Mucosa of stomach (tissue), 1 donor: ENCODE measurements at regions not wholly inside any gene's neighbourhood (a gene's known extent, or its start where the extent isn't known, plus 50 kb on each side); places are given as distances from the start of the nearest gene placed in this dataset.

Experiments used
- H3K27me3 ChIP-seq: one replicate; pipeline ENCODE4 v1.7.0; 2013; ENCODE audit warnings: mild to moderate bottlenecking, low read length; ENCODE audit not compliant: control insufficient read depth, insufficient read depth
- H3K36me3 ChIP-seq: one replicate; pipeline ENCODE4 v1.7.0; 2013; ENCODE audit warnings: low read length; ENCODE audit not compliant: control insufficient read depth, insufficient read depth
- H3K4me1 ChIP-seq: one replicate; pipeline ENCODE4 v1.7.0; 2013; ENCODE audit warnings: mild to moderate bottlenecking, low read length; ENCODE audit not compliant: control insufficient read depth, insufficient read depth
- H3K4me3 ChIP-seq: one replicate; pipeline ENCODE4 v1.7.0; 2013; ENCODE audit warnings: low read length
- H3K9ac ChIP-seq: one replicate; pipeline ENCODE4 v1.7.0; 2013; ENCODE audit warnings: mild to moderate bottlenecking, low read length, moderate library complexity
- H3K9me3 ChIP-seq: one replicate; pipeline ENCODE4 v1.7.0; 2013; ENCODE audit warnings: mild to moderate bottlenecking, low read length, moderate library complexity; ENCODE audit not compliant: control insufficient read depth
- donor health status: Pancreatic carcinoma.

DNA sequence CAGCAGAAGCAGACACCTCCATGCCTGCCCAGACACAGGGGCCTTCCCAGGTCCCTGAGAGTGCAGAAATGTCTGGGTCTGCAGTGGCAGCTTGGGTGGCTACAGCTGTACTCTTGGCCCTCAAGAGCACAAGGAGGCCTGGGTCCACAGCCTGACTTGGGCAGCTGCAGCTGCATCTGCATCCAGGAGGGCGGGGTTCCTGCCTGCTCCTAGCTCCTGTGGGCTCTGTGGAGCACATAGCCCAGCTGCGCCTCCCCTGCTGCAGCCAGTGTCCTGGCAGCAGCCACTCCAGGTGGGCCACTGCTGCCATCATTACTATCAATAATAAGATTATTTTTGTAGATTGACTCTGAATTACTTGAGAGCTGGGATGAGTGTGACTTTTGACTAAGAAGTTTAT is 162.0 kb upstream of the PTCH1 start:
- no peaks in the 10 kb centered on the region for H3K4me1 ChIP-seq
- no peak overlapping the region for H3K4me3 ChIP-seq
- no peaks in the 10 kb centered on the region for H3K27me3 ChIP-seq
- H3K9ac ChIP-seq: no peak overlapping the region
- H3K9me3 ChIP-seq: no peaks in the 10 kb centered on the region
- no peaks in the 10 kb centered on the region for H3K36me3 ChIP-seq

DNA sequence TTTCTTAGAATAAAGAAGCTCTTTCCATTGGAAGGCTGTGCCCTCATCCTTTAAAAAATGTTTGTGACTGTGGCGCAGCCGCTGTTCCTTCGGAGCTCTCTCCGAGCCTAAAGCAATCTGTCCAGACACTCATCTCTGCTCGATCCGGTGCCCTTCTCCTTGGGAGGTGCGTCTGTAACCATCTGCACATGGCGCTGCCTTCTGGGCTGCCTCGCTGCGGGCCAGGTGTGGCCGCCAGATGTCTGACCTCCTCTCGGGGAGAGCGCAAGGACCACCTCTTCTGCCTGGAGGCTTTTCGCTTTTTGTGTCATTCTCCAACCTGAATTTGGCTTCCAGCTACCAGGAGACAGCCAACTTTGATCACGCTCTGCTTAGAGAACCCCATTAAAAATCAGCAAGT is 153.4 kb upstream of the PTCH1 start:
- no peaks in the 10 kb centered on the region for H3K27me3 ChIP-seq
- no peak overlapping the region for H3K9ac ChIP-seq
- H3K4me1 ChIP-seq: no peaks in the 10 kb centered on the region
- H3K36me3 ChIP-seq: no peaks in the 10 kb centered on the region
- no peak overlapping the region for H3K4me3 ChIP-seq
- H3K9me3 ChIP-seq: no peaks in the 10 kb centered on the region

DNA sequence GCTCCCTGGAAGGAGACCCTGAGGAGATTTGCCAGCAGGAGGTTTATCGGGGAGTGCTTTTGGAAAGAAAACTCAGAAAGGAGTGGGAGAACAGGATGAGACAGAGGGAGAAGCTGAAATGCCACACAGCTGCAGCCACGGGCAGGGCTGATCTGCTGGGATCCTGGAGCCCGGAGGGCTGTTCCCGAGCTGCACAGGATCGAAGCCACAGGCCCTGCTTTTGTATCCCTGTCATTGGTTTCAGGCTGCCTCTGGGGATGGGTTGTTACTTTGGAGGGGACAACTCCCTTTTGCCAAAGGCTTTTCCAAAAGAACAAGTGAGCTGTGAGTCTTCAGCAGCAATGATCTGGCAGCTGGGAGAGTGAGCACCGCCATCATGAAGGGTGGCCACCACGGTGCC is 152.5 kb upstream of the PTCH1 start:
- Histone ChIP-seq H3K4me1 (no peaks in the 10 kb centered on the region), H3K4me3 (no peak overlapping the region), H3K9me3 (no peaks in the 10 kb centered on the region), H3K36me3 (no peaks in the 10 kb centered on the region), H3K9ac (no peak overlapping the region), H3K27me3 (no peaks in the 10 kb centered on the region)

DNA sequence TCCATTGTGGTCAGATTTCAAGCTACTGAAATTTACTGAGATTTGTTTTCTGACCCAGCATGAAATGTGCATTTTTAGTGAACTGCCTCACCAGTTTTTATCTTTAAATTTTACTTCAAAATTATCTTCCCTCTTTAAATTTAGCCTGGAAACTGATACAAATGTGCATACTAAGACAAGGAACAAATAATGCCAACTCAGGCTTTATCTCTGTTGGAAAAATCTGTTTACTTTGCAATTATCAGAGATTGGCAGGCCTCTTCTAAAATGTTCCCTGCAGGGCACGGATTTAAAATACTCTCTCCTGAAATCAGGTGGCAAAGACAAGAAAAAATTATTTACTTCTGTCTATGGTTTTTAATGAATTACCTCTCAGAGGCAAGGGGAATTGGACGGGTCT is 151.0 kb upstream of the PTCH1 start:
- Histone ChIP-seq H3K27me3 (no peaks in the 10 kb centered on the region), H3K4me3 (no peak overlapping the region), H3K9me3 (no peaks in the 10 kb centered on the region), H3K4me1 (no peaks in the 10 kb centered on the region), H3K9ac (no peak overlapping the region), H3K36me3 (no peaks in the 10 kb centered on the region)

DNA sequence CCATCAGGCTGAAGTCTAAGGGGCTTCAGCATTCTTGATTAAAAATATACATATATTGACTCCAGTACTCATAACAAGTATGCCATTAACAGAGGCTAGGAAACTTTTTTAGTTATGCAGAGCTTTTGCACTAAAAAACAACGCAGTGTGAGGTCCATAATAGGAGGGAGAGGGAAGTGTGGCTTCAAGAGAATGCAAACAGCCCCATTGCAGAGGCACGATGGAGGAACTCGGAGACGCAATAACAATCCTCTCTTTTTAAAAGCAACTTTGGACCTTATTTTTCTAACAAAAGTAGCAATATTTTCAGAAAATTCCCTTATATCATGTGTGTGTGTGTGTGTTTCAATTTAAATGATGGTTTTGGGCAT is 150.0 kb upstream of the PTCH1 start:
- Histone ChIP-seq H3K4me1 (no peaks in the 10 kb centered on the region), H3K4me3 (no peak overlapping the region), H3K36me3 (no peaks in the 10 kb centered on the region), H3K27me3 (no peaks in the 10 kb centered on the region), H3K9me3 (no peaks in the 10 kb centered on the region), H3K9ac (no peak overlapping the region)

DNA sequence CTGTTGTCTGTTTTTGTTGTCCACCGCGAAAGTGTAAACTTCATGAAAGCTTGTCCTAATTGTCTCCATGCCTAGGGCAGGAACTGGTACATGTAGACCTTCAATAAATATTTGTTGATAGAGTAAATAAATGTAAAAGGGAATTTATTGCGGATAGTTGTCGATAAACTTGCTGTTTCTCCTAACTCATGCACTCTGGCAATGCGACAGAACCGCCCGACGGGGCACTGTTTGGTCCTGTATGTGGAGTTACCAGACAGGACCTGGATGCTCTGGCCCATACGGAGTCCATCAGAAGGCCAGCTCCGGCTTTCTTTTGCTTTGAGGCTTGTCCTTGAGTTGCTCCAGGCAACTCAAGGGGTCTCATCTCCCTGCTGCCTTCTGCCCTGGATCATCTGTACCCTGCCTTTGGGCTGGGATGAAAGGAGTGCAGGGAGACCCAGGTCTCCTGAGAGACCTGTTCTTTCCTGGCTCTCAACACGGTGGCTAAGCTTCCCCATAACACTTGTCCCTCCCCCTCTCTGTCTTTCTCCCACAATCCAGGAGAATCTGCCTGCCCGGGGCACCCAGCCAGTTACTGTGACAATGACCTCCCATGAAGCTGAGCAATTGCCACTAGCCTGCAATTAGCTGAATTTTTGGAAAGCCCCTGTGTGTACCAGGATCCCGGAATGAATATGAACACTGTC is 149.5 kb upstream of the PTCH1 start:
- no peak overlapping the region for H3K4me3 ChIP-seq
- no peak overlapping the region for H3K9ac ChIP-seq
- H3K27me3 ChIP-seq: no peaks in the 10 kb centered on the region
- H3K4me1 ChIP-seq: no peaks in the 10 kb centered on the region
- no peaks in the 10 kb centered on the region for H3K36me3 ChIP-seq
- no peaks in the 10 kb centered on the region for H3K9me3 ChIP-seq

DNA sequence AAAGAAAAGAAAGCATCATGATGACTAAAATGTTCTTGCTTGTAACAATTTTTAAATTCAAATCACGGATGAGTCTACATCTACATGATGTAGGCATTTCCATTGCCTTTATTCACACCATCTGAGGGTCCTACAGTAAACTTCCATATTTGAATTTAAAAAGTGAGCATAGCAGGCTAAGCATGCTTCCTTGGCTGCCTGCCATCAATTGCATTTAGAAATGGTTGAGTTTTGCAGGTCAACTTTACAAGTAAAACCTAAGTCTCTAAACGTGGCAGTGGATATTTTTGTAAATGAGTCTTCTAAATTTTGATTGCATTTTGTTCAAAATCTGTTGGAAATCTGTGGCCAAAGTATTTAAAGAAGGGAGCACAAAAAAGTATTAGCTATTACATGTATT is 136.5 kb upstream of the PTCH1 start:
- Histone ChIP-seq H3K4me1 (no peaks in the 10 kb centered on the region), H3K9me3 (no peaks in the 10 kb centered on the region), H3K4me3 (no peak overlapping the region), H3K36me3 (no peaks in the 10 kb centered on the region), H3K27me3 (no peaks in the 10 kb centered on the region), H3K9ac (no peak overlapping the region)

DNA sequence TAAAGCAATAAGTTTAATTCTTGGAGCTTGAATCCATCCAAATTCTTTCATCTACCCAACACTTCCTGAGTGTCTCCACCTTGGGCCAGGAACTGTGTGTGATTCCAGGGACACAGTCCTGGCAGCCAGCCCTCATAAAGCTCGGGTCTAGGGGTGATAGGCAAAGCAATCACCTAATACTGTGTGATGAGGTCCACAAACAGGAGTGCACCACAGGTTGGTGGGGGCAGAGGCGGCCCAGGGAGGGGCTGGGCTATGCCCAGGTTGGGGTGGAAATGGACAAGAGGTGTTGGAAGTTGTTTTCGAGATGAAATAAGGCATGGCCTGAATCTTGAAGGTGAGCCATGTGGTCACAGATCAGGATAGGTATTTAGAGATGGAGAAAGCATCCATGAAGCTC is 133.9 kb upstream of the PTCH1 start:
- no peaks in the 10 kb centered on the region for H3K9me3 ChIP-seq
- H3K36me3 ChIP-seq: no peaks in the 10 kb centered on the region
- no peak overlapping the region for H3K4me3 ChIP-seq
- H3K27me3 ChIP-seq: no peaks in the 10 kb centered on the region
- no peaks in the 10 kb centered on the region for H3K4me1 ChIP-seq
- H3K9ac ChIP-seq: no peak overlapping the region

DNA sequence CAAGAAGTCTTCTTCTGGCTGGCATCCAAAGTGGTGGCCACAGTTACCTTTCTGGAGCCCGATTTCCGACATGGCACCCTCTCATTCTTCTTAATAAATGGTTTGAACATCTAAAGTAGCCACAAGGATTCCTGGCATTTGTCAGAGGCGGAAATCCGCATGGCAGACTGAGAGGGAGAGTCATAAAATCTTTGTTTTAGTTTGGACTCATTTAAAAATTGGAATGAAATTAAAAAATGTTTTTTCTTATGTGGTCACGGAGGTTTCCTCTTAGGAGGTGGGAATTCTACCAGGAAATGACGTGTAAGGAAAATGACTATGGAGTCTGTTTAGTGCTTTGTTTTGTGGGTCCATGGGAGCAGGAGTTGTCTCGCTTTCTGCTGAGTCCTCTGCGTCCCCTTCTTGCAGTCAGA is 133.0 kb upstream of the PTCH1 start:
- Histone ChIP-seq H3K4me1 (no peaks in the 10 kb centered on the region), H3K4me3 (no peak overlapping the region), H3K9ac (no peak overlapping the region), H3K36me3 (no peaks in the 10 kb centered on the region), H3K27me3 (no peaks in the 10 kb centered on the region), H3K9me3 (no peaks in the 10 kb centered on the region)

DNA sequence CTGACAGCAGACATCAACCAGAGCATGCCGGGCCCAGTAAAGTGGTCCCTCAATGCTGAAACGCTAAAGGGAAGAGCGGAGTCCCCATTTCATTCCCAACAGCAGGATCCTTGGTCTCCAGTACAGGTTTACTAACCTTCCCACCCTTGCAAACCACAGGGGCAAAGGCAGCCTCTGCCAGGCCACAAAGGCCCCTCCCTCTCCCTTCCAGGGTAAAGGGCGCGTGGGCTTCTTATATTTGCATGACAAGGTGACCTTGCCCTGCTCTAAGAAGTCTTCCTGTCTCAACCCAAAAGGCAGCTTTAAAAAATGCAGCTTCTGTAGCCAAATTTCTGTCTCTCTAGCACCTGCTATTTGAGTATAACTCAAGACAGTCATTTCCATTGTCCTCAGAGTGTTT is 131.5 kb upstream of the PTCH1 start:
- H3K4me1 ChIP-seq: no peaks in the 10 kb centered on the region
- no peak overlapping the region for H3K4me3 ChIP-seq
- no peaks in the 10 kb centered on the region for H3K9me3 ChIP-seq
- H3K36me3 ChIP-seq: no peaks in the 10 kb centered on the region
- H3K9ac ChIP-seq: no peak overlapping the region
- no peaks in the 10 kb centered on the region for H3K27me3 ChIP-seq

DNA sequence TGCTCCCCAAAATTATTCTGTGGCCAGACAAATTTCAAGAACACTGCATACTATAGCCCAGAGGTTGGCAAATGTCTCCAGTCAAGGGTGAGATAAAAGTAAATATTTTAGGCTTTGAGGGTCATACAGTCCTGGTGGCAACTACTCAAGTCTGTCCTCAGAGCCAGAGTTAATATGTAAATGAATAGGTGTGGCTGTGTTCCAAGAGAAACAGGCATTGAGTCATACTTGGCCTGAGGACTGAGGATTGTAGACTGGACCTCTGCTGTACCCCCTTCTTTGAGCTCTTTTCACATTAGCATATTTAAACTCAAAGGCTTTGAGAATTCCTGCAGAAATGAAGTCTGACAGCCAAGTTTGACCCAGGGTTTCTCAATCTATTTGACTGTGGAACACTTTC is 129.2 kb upstream of the PTCH1 start:
- Histone ChIP-seq H3K9ac (no peak overlapping the region), H3K4me1 (no peaks in the 10 kb centered on the region), H3K27me3 (no peaks in the 10 kb centered on the region), H3K9me3 (no peaks in the 10 kb centered on the region), H3K36me3 (no peaks in the 10 kb centered on the region), H3K4me3 (no peak overlapping the region)

DNA sequence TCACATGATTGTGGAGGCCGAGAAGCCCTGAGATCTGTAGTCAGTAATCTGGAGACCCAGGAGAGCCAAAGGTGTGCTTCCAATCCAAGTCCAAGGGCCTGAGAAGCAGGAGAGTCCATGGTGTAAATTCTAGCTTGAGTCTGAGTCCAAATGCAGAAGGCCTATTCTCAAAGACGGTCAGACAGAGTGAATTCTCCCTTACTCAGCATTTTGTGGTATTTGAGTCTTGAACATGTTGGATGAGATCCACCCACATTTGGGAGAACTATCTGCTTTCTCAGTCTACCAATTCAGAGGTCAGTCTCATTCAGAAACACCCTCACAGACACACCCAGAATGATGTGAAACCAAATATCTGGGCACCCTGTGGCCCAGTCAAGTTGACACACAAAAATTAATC is 128.8 kb upstream of the PTCH1 start:
- Histone ChIP-seq H3K9ac (no peak overlapping the region), H3K27me3 (no peaks in the 10 kb centered on the region), H3K4me1 (no peaks in the 10 kb centered on the region), H3K4me3 (no peak overlapping the region), H3K9me3 (no peaks in the 10 kb centered on the region), H3K36me3 (no peaks in the 10 kb centered on the region)

DNA sequence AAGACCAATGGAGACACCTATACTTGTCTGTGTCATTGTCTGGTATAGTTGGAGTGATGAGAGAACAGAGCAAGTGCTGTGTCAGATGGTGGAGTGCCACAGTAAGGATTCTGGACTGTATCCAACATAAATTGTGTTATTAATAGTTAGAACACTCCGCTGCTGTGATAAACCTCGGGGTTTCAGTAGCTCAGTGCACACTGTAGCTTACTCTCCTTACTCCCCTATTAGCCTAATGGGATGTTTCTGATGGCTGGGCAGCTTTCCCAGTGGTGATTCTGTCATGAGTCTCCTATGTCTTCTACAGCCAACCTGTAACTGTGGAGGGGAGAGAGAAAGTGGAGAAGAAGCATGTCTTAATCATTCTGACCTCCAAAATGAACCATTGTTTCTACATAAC is 127.6 kb upstream of the PTCH1 start:
- Histone ChIP-seq H3K9ac (no peak overlapping the region), H3K36me3 (no peaks in the 10 kb centered on the region), H3K4me3 (no peak overlapping the region), H3K4me1 (no peaks in the 10 kb centered on the region), H3K27me3 (no peaks in the 10 kb centered on the region), H3K9me3 (no peaks in the 10 kb centered on the region)
